ENCODE measurements at regions not wholly inside any gene's neighbourhood (a gene's known extent, or its start where the extent isn't known, plus 50 kb on each side); places are given as distances from the start of the nearest gene placed in this dataset.

DNA sequence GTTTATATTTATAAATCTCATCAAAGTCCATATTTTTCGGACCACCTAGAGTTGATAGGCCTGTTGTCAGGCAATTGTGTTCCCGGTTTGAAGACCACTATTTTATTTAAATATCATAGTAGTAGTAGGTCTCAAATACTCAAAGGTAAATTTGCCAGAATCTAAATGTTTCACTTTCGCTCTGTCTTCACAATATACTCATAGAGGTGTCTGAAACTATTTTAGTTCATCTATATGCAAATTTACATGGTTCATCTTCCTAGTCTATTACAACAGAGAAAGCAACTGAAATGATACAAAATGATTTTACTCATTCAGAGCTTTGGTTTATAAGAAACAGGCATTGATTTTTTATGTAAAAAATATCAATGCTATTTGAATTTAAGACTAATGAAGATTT, 1897.5 kb downstream of the EFNA5 start:
- Histone ChIP-seq H3K9ac (ENCODE audit: low read depth, low read length) (no peak overlapping the region), H3K4me3 (ENCODE audit: low read length) (no peak overlapping the region), H3K4me1 (ENCODE audit: insufficient read depth, low read length) (no peaks in the 10 kb centered on the region), H3K36me3 (ENCODE audit: insufficient read depth, low read length) (no peaks in the 10 kb centered on the region), H3K27ac (ENCODE audit: low read depth, low read length) (no peak overlapping the region), H3K9me3 (ENCODE audit: insufficient read depth, low read depth, low read length) (no peaks in the 10 kb centered on the region), H3K27me3 (ENCODE audit: insufficient read depth, low read length) (no peaks in the 10 kb centered on the region)
- no CpG with 5 or more reads among the region's 3 CpGs for WGBS

DNA sequence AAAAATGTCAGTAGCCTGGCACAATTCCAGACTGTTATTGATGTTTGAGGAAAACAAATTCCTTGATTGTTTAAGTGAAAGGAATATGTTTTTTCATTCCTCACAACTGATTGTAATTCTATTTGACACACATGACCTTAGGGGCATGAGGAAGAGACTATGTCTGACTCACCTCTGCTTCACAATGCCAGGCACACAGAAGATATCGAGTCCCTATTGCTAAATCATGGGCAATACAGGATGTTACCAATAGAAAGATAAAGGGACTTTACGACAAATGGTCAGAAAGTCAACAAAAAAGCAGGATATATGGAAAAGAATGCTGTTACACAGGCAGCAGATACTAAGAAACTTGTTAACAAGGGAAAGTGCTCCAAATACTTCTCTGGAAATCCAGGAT, 1903.5 kb downstream of the EFNA5 start:
- H3K9ac ChIP-seq (ENCODE audit: low read depth, low read length) = no peak overlapping the region
- 97% methylated on average over 2 of the region's 2 CpGs for WGBS
- H3K27ac ChIP-seq (ENCODE audit: low read depth, low read length) = no peak overlapping the region
- no peaks in the 10 kb centered on the region for H3K27me3 ChIP-seq (ENCODE audit: insufficient read depth, low read length)
- no peaks in the 10 kb centered on the region for H3K4me1 ChIP-seq (ENCODE audit: insufficient read depth, low read length)
- H3K9me3 ChIP-seq (ENCODE audit: insufficient read depth, low read depth, low read length) = peaks cover 12% of the 10 kb centered on the region; the same call in 1 of the 2 replicates
- H3K4me3 ChIP-seq (ENCODE audit: low read length) = no peak overlapping the region
- no peaks in the 10 kb centered on the region; the same call in 1 of the 2 replicates for H3K36me3 ChIP-seq (ENCODE audit: insufficient read depth, low read length)

DNA sequence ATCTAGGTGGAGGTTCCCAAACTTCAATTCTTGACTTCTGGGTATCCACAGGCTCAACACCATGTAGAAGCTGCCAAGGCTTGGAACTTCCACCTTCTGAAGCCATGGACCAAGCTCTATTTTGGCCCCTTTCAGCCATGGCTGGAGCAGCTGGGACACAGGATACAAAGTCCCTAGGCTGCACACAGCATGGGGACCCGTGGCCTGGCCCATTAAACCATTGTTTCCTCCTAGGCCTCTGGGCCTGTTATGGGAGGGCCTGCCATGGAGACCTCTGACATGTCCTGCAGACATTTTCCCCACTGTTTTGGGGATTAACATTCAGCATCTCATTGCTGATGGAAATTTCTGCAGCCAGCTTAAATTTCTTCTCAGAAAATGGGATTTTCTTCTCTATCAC, 1908.0 kb downstream of the EFNA5 start:
- 94% methylated on average over 1 of the region's 1 CpG for WGBS
- Histone ChIP-seq H3K27ac (ENCODE audit: low read depth, low read length) (no peak overlapping the region), H3K36me3 (ENCODE audit: insufficient read depth, low read length) (no peaks in the 10 kb centered on the region; the same call in 1 of the 2 replicates), H3K9ac (ENCODE audit: low read depth, low read length) (no peak overlapping the region), H3K4me3 (ENCODE audit: low read length) (no peak overlapping the region), H3K4me1 (ENCODE audit: insufficient read depth, low read length) (no peaks in the 10 kb centered on the region), H3K9me3 (ENCODE audit: insufficient read depth, low read depth, low read length) (peaks cover 24% of the 10 kb centered on the region), H3K27me3 (ENCODE audit: insufficient read depth, low read length) (no peaks in the 10 kb centered on the region)

DNA sequence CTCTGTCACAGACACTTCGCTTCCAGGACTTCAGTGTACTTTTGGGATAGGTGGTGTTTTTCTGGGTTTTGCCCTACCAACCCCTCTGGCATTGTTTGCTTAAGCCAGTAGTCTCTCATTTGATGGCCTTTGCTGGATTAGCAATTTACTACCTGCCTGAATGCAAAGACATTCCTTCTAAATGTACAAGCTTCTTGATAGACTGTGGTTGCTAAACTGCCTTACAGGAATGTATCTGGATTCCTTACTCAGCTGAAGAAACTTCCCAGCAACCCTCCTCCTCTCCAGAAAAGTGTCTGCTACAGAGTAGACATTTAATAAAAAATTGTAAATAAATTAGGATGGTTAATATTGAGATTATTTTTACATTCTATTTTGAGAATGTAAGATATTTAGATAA, 1916.7 kb downstream of the EFNA5 start:
- Histone ChIP-seq H3K36me3 (ENCODE audit: insufficient read depth, low read length) (no peaks in the 10 kb centered on the region), H3K4me1 (ENCODE audit: insufficient read depth, low read length) (no peaks in the 10 kb centered on the region), H3K9me3 (ENCODE audit: insufficient read depth, low read depth, low read length) (no peaks in the 10 kb centered on the region), H3K9ac (ENCODE audit: low read depth, low read length) (no peak overlapping the region), H3K27me3 (ENCODE audit: insufficient read depth, low read length) (no peaks in the 10 kb centered on the region), H3K27ac (ENCODE audit: low read depth, low read length) (no peak overlapping the region), H3K4me3 (ENCODE audit: low read length) (no peak overlapping the region)
- 100% methylated on average over 1 of the region's 1 CpG for WGBS

DNA sequence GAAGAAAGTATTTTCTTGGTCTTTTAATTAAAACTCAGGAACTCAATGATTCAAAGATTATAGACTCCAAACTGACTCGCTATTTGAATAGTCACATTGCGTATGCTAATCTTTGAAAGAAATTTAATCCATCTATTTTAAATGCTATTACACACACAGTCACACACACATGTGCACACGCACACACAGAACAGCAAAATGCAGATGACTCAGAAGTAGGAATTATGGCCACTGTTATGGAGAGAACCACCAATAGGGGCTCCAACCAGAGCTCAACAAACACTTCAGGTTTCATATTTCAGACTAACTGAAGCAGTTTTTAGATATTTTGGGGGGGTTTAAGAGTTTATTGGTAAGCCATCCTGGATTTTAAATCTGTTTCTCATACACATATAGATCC, 1917.9 kb downstream of the EFNA5 start:
- H3K36me3 ChIP-seq (ENCODE audit: insufficient read depth, low read length) = no peaks in the 10 kb centered on the region
- H3K27ac ChIP-seq (ENCODE audit: low read depth, low read length) = no peak overlapping the region
- H3K4me3 ChIP-seq (ENCODE audit: low read length) = no peak overlapping the region
- no peaks in the 10 kb centered on the region for H3K4me1 ChIP-seq (ENCODE audit: insufficient read depth, low read length)
- no peaks in the 10 kb centered on the region for H3K9me3 ChIP-seq (ENCODE audit: insufficient read depth, low read depth, low read length)
- no peaks in the 10 kb centered on the region for H3K27me3 ChIP-seq (ENCODE audit: insufficient read depth, low read length)
- H3K9ac ChIP-seq (ENCODE audit: low read depth, low read length) = no peak overlapping the region
- WGBS = 95% methylated on average over 3 of the region's 3 CpGs

DNA sequence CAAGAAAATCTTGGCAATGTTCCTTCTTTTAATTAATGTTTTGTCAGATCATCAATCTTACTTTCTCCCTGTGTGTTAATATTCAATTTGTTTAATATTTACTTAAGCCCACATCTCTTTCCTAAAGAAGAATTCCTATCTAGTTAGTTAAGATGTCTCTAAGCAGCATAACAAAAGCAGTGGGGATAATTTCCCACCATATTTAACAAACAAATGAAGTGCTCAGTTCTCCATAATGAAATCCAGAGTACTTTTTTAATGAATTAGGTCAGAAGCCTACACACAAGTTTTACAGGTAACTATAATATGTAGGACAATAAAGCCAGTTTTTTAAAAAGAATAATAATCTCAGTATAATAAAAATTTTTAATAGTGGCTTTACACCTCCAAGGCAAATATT, 1918.8 kb downstream of the EFNA5 start:
- H3K27me3 ChIP-seq (ENCODE audit: insufficient read depth, low read length) = no peaks in the 10 kb centered on the region
- no peaks in the 10 kb centered on the region for H3K9me3 ChIP-seq (ENCODE audit: insufficient read depth, low read depth, low read length)
- no peak overlapping the region for H3K9ac ChIP-seq (ENCODE audit: low read depth, low read length)
- no peaks in the 10 kb centered on the region for H3K4me1 ChIP-seq (ENCODE audit: insufficient read depth, low read length)
- H3K27ac ChIP-seq (ENCODE audit: low read depth, low read length) = no peak overlapping the region
- H3K36me3 ChIP-seq (ENCODE audit: insufficient read depth, low read length) = no peaks in the 10 kb centered on the region
- no peak overlapping the region for H3K4me3 ChIP-seq (ENCODE audit: low read length)

DNA sequence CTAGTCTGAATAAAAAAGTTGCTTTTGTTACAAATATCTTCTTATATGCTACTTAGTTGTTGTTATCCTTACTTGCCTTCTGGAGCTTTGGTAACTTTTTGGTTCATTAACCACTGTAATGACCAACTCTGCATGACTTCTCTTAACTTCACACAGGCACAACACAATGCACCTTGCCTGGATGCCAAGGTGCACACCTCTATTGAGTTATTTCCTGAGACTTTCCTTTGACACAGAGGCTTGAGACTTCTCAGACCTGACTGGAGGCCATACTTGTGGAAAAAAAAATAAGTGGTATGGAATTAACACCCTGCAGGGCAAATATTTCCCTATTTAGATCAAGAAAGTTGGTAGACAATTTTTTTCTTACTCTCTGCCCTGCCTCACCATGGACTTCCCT, 1925.6 kb downstream of the EFNA5 start:
- Histone ChIP-seq H3K9me3 (ENCODE audit: insufficient read depth, low read depth, low read length) (no peaks in the 10 kb centered on the region), H3K4me3 (ENCODE audit: low read length) (no peak overlapping the region), H3K27me3 (ENCODE audit: insufficient read depth, low read length) (no peaks in the 10 kb centered on the region), H3K9ac (ENCODE audit: low read depth, low read length) (no peak overlapping the region), H3K4me1 (ENCODE audit: insufficient read depth, low read length) (no peaks in the 10 kb centered on the region), H3K36me3 (ENCODE audit: insufficient read depth, low read length) (no peaks in the 10 kb centered on the region), H3K27ac (ENCODE audit: low read depth, low read length) (no peak overlapping the region)

DNA sequence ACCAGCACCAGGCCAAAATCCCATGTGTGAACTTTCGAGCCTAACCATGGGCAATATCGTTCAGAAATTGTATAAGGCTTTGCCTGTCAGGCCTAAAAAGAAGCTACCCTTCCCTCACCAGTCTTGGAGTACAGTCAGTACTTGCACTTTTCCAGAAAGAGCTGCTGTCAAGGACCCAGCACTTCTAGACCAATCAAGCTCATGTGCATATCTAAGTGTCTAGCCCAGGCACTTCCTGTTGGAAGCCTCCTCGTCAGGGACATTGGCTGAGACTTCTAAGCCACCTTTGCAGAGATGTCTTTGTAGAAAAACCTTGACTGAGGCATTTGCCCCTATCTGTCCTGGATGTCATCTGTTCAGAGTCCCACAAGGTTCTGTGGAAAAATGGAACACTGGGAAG, 1930.5 kb downstream of the EFNA5 start:
- WGBS = 90% methylated on average over 3 of the region's 3 CpGs
- no peak overlapping the region for H3K27ac ChIP-seq (ENCODE audit: low read depth, low read length)
- H3K9ac ChIP-seq (ENCODE audit: low read depth, low read length) = no peak overlapping the region
- H3K4me1 ChIP-seq (ENCODE audit: insufficient read depth, low read length) = no peaks in the 10 kb centered on the region
- H3K9me3 ChIP-seq (ENCODE audit: insufficient read depth, low read depth, low read length) = no peaks in the 10 kb centered on the region
- no peaks in the 10 kb centered on the region for H3K27me3 ChIP-seq (ENCODE audit: insufficient read depth, low read length)
- H3K4me3 ChIP-seq (ENCODE audit: low read length) = no peak overlapping the region
- no peaks in the 10 kb centered on the region for H3K36me3 ChIP-seq (ENCODE audit: insufficient read depth, low read length)

DNA sequence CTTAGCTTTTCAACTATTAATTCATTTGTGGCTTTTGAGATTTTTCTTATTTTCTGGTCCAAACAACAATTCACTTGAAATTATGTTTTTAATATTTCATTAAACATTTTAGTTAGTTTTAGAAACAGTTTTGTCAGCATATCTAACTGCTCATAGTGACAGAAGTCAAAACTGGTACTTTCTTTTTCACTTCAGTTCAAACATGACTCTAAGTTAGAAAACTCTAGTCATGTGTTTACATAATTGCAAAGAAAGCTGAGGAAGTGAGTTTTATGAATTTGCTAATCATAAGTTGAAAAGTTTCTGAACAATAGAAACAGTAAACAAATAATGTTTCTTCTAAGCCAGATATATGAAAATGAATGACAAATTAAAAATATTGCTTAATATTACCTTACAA, 1931.0 kb downstream of the EFNA5 start:
- Histone ChIP-seq H3K27me3 (ENCODE audit: insufficient read depth, low read length) (no peaks in the 10 kb centered on the region), H3K36me3 (ENCODE audit: insufficient read depth, low read length) (no peaks in the 10 kb centered on the region), H3K27ac (ENCODE audit: low read depth, low read length) (no peak overlapping the region), H3K9me3 (ENCODE audit: insufficient read depth, low read depth, low read length) (no peaks in the 10 kb centered on the region), H3K4me1 (ENCODE audit: insufficient read depth, low read length) (no peaks in the 10 kb centered on the region), H3K4me3 (ENCODE audit: low read length) (no peak overlapping the region), H3K9ac (ENCODE audit: low read depth, low read length) (no peak overlapping the region)

DNA sequence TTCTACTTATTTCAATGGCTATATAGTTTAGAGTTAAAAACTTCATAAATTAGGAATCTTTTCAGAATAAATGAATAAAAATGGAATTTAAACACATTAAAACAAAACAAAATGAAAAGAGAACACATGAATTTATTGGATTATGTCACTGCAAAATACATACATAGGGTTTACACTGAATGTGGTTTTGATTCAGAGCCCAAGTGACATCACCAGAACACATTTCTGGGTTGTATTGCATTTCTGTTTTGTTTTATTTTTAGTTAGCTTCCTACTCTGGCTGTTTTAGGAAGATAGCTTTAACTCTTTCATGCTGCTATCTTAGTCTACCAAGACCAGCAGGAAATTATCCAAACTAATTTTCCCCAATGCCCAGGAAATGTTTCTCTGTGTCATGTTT, 1935.0 kb downstream of the EFNA5 start:
- Histone ChIP-seq H3K36me3 (ENCODE audit: insufficient read depth, low read length) (no peaks in the 10 kb centered on the region), H3K9ac (ENCODE audit: low read depth, low read length) (no peak overlapping the region), H3K4me3 (ENCODE audit: low read length) (no peak overlapping the region), H3K27me3 (ENCODE audit: insufficient read depth, low read length) (no peaks in the 10 kb centered on the region), H3K27ac (ENCODE audit: low read depth, low read length) (no peak overlapping the region), H3K9me3 (ENCODE audit: insufficient read depth, low read depth, low read length) (no peaks in the 10 kb centered on the region), H3K4me1 (ENCODE audit: insufficient read depth, low read length) (no peaks in the 10 kb centered on the region)

DNA sequence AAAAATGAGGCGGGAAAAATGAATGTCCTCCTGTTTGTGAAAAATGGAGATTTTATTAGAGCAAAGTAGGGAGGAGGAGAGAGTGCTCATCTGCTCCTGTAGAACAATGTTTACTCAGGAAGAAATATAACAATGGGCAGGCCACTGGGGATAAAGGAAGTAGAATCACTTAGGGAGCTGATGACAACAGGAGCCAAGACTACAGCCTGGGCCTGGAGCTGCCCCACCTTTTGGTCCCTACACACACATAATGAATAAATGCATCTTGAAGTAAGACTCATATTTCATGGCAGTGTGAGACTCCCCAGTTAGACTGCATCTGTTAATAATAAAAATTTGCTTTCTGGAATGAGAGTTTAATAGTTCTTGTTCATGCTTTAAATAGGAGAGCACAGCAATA, 1939.8 kb downstream of the EFNA5 start:
- Histone ChIP-seq H3K27ac (ENCODE audit: low read depth, low read length) (no peak overlapping the region), H3K9me3 (ENCODE audit: insufficient read depth, low read depth, low read length) (no peaks in the 10 kb centered on the region), H3K4me1 (ENCODE audit: insufficient read depth, low read length) (no peaks in the 10 kb centered on the region), H3K4me3 (ENCODE audit: low read length) (no peak overlapping the region), H3K9ac (ENCODE audit: low read depth, low read length) (no peak overlapping the region), H3K36me3 (ENCODE audit: insufficient read depth, low read length) (no peaks in the 10 kb centered on the region), H3K27me3 (ENCODE audit: insufficient read depth, low read length) (no peaks in the 10 kb centered on the region)
- 95% methylated on average over 1 of the region's 1 CpG for WGBS

DNA sequence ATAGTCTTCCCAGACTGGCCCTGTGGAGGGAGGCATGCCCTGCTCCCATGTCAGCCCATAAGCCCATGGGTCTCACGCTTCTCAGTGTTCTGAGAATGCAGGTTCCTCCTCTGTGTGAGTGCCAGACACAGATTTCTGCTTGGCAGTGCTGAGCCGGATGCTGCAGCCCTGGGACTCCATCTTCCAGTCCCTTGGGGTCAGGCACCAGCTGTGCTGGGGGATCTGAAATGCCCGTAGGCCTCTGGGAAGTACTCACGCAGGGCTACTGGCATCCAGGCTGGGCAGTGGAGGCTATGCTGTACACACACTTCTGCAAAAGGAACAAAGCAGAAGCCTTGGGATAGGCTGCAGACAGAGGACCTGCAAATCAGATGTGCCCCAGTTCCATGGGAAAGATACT, 1944.6 kb downstream of the EFNA5 start:
- H3K27ac ChIP-seq (ENCODE audit: low read depth, low read length) = no peak overlapping the region
- H3K4me1 ChIP-seq (ENCODE audit: insufficient read depth, low read length) = no peaks in the 10 kb centered on the region
- no peaks in the 10 kb centered on the region for H3K27me3 ChIP-seq (ENCODE audit: insufficient read depth, low read length)
- WGBS = 95% methylated on average over 4 of the region's 4 CpGs
- no peak overlapping the region for H3K9ac ChIP-seq (ENCODE audit: low read depth, low read length)
- H3K9me3 ChIP-seq (ENCODE audit: insufficient read depth, low read depth, low read length) = 0 out of 2 replicates have a peak, but pooled peaks cover 3% of the 10 kb centered on the region
- no peak overlapping the region for H3K4me3 ChIP-seq (ENCODE audit: low read length)
- no peaks in the 10 kb centered on the region for H3K36me3 ChIP-seq (ENCODE audit: insufficient read depth, low read length)

Data from HUES64 (cell line).